ENCODE measurements at regions not wholly inside any gene's neighbourhood (a gene's known extent, or its start where the extent isn't known, plus 50 kb on each side); places are given as distances from the start of the nearest gene placed in this dataset.

GRCh38 chr4:1469607-1470392, 63.6 kb upstream of the NKX1-1 start:
- H3K27ac ChIP-seq: no peak overlapping the region
- ATAC-seq: no peak
- WGBS (ENCODE audit: insufficient coverage, low coverage, low lambda C conversion rate, missing lambda C conversion rate): 52% methylated on average over 4 of the region's 24 CpGs
- intact Hi-C loops (cut with DNase I): no loop called here
- no peaks in the 10 kb centered on the region for H3K36me3 ChIP-seq
- TF ChIP-seq POLR2A (IDR thresholded peaks at IDR 0.05) (no peak), CTCF (IDR thresholded peaks at IDR 0.05) (no peak)
- peaks cover 0 to 11% of the 10 kb centered on the region in 2 donors for H3K27me3 ChIP-seq
- no peak overlapping the region for H3K4me3 ChIP-seq
- H3K9me3 ChIP-seq: no peaks in the 10 kb centered on the region
- H3K4me1 ChIP-seq: no peaks in the 10 kb centered on the region
- peak; percentile 15 to 39 (median 35) for DNase-seq

- H3K36me3 ChIP-seq: no peaks in the 10 kb centered on the region
- H3K4me3 ChIP-seq: no peak overlapping the region
- intact Hi-C loops (cut with DNase I): no loop called here
- H3K27me3 ChIP-seq: peaks cover 0 to 11% of the 10 kb centered on the region in 2 donors
- TF ChIP-seq CTCF (IDR thresholded peaks at IDR 0.05) (no peak), POLR2A (IDR thresholded peaks at IDR 0.05) (no peak)
- H3K27ac ChIP-seq: no peak overlapping the region
- 68% methylated on average over 4 of the region's 6 CpGs for WGBS (ENCODE audit: insufficient coverage, low coverage, low lambda C conversion rate, missing lambda C conversion rate)
- H3K9me3 ChIP-seq: no peaks in the 10 kb centered on the region
- ATAC-seq (no peak), DNase-seq (peak in 2 of 3 donors; percentile 25 to 27)
- no peaks in the 10 kb centered on the region for H3K4me1 ChIP-seq
Measured at GRCh38 chr4:1469043-1469442, 62.8 kb upstream of the NKX1-1 start.

- H3K4me1 ChIP-seq: no peaks in the 10 kb centered on the region
- WGBS (ENCODE audit: insufficient coverage, low coverage, low lambda C conversion rate, missing lambda C conversion rate): 76% methylated on average over 6 of the region's 6 CpGs
- peaks cover 0 to 11% of the 10 kb centered on the region in 2 donors for H3K27me3 ChIP-seq
- intact Hi-C loops (cut with DNase I): no loop called here
- no peaks in the 10 kb centered on the region for H3K36me3 ChIP-seq
- ATAC-seq (no peak), DNase-seq (no peak)
- H3K4me3 ChIP-seq: no peak overlapping the region
- no peaks in the 10 kb centered on the region for H3K9me3 ChIP-seq
- no peak overlapping the region for H3K27ac ChIP-seq
- TF ChIP-seq CTCF (IDR thresholded peaks at IDR 0.05): no peak
- no peak for TF ChIP-seq POLR2A (IDR thresholded peaks at IDR 0.05)
Measured at GRCh38 chr4:1467581-1468458, 61.6 kb upstream of the NKX1-1 start.

- TF ChIP-seq POLR2A (IDR thresholded peaks at IDR 0.05): no peak
- no peak for TF ChIP-seq CTCF (IDR thresholded peaks at IDR 0.05)
- ATAC-seq: no peak
- no peak overlapping the region for H3K27ac ChIP-seq
- WGBS (ENCODE audit: insufficient coverage, low coverage, low lambda C conversion rate, missing lambda C conversion rate): 49% methylated on average over 5 of the region's 6 CpGs
- no peaks in the 10 kb centered on the region for H3K9me3 ChIP-seq
- H3K4me1 ChIP-seq: no peaks in the 10 kb centered on the region
- no peak for DNase-seq
- intact Hi-C loops (cut with DNase I): no loop called here
- no peaks in the 10 kb centered on the region for H3K36me3 ChIP-seq
- no peak overlapping the region for H3K4me3 ChIP-seq
- peaks cover 0 to 7% of the 10 kb centered on the region in 2 donors for H3K27me3 ChIP-seq
Measured at GRCh38 chr4:1466863-1467165, 60.6 kb upstream of the NKX1-1 start.

All from right lobe of liver (tissue), 6 donors.